CD4-positive, alpha-beta memory T cell (primary cell): ENCODE measurements at regions not wholly inside any gene's neighbourhood (a gene's known extent, or its start where the extent isn't known, plus 50 kb on each side); places are given as distances from the start of the nearest gene placed in this dataset.

Experiments used
- CTCF ChIA-PET: fragments of 350-600 bp; sonication (Branson Sonifier 250); formaldehyde crosslinking; loops from one replicate; lab custom pipeline; 2021; ENCODE audit warnings: inconsistent platforms; ENCODE audit not compliant: partially characterized antibody; lab: Charles Lee
- POLR2A ChIA-PET: fragments of 350-600 bp; sonication (Branson Sonifier 250); formaldehyde crosslinking; loops from one replicate; lab custom pipeline; 2021; ENCODE audit not compliant: partially characterized antibody; lab: Charles Lee
- DNase-seq, 5 donors: peaks; one replicate each; pipeline versions ENCODE4 v3.0.0 to v3.0.0-alpha.2; 2020 to 2022; ENCODE audit warnings: mixed read lengths in 1 of 5
- H3K27ac ChIP-seq: one replicate; pipeline ENCODE4 v1.7.0; 2013; ENCODE audit warnings: low read depth, low read length
- H3K27me3 ChIP-seq: 2 replicates; pipeline ENCODE4 v1.7.0; 2013; ENCODE audit warnings: mild to moderate bottlenecking, low read length, moderate library complexity; ENCODE audit not compliant: insufficient read depth
- H3K36me3 ChIP-seq: 2 replicates; pipeline ENCODE4 v1.7.0; 2013; ENCODE audit warnings: mild to moderate bottlenecking, low read length, moderate library complexity; ENCODE audit not compliant: insufficient read depth
- H3K4me1 ChIP-seq: 2 replicates; pipeline ENCODE4 v1.7.0; 2013; ENCODE audit warnings: mild to moderate bottlenecking, low read length, moderate library complexity; ENCODE audit not compliant: insufficient read depth
- H3K4me3 ChIP-seq, 2 donors: one replicate each; pipeline ENCODE4 v1.7.0; 2013; ENCODE audit warnings: low read length in 2 of 2, mild to moderate bottlenecking in 1 of 2
- H3K9me3 ChIP-seq, 2 donors: one replicate each; pipeline ENCODE4 v1.7.0; 2013; ENCODE audit warnings: low read length in 2 of 2, control low read depth in 1 of 2; ENCODE audit not compliant: control insufficient read depth in 1 of 2
- H3K27ac Mint-ChIP-seq, 7 donors: one replicate each; pipeline ENCODE4 v1.8.0; 2020 to 2021; ENCODE audit warnings: mixed read lengths in 7 of 7, mild to moderate bottlenecking in 6 of 7, inconsistent platforms in 3 of 7, moderate library complexity in 3 of 7
- H3K27me3 Mint-ChIP-seq, 2 donors: one replicate each; pipeline ENCODE4 v1.8.0; 2020 to 2021; ENCODE audit warnings: mixed read lengths in 2 of 2
- H3K36me3 Mint-ChIP-seq, 2 donors: one replicate each; pipeline ENCODE4 v1.8.0; 2020 to 2021; ENCODE audit warnings: mixed read lengths in 2 of 2, inconsistent platforms in 1 of 2, mild to moderate bottlenecking in 1 of 2
- H3K4me1 Mint-ChIP-seq, 4 donors: one replicate each; pipeline ENCODE4 v1.8.0; 2020 to 2021; ENCODE audit warnings: mixed read lengths in 4 of 4, mild to moderate bottlenecking in 1 of 4
- H3K4me3 Mint-ChIP-seq, 8 donors: one replicate each; pipeline ENCODE4 v1.8.0; 2020 to 2021; ENCODE audit warnings: mixed read lengths in 8 of 8, mild to moderate bottlenecking in 7 of 8, moderate library complexity in 6 of 8, inconsistent platforms in 3 of 8
- H3K9me3 Mint-ChIP-seq, 8 donors: one replicate each; pipeline ENCODE4 v1.8.0; 2020 to 2021; ENCODE audit warnings: mixed read lengths in 8 of 8, mild to moderate bottlenecking in 5 of 8, inconsistent platforms in 3 of 8, moderate library complexity in 1 of 8
- intact Hi-C: fragments of 100-400 bp; cut with micrococcal nuclease; formaldehyde crosslinking; loops from one replicate; pipeline ENCODE4 v1.15.1; 2023

DNA sequence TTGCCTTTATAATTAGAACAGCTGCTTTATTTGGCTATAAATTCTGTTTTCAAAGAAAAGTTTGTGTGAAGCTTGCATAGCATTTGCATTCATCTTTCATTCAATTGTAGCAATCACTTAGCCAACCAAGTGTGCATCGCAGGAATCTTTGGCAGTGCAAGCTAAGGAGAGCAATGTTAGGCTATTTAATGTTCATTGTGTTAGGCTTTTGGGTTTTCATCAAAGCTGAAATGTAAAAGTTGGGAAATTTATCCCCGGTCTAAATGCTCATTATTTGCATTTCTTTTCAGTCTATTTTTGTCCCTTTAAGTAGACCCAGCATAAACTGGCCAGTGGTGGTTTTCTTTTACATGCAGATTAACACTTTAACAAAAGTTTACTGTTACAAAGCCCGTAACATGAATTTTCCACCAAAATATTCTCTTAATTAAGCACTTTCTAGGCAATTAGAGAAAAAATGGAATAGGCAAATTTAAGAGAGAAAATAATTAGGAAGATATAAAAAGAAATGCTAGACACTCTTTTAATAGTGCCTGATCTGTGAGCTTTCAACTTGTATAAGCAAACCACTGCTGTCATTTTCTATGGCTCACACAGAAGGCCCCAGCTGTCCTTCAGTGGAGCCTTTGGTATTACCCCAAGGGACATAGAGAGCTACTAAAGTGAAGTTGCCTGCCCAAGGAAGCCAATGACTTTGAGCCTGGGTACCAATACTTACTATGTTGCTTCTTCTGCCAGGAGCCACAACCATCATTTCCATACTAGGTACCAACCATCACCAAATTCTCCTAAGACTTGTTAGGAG is 898.9 kb upstream of the SEL1L start:
- Mint-ChIP-seq H3K9me3 (peaks cover 0 to 28% (median 16%) of the 10 kb centered on the region in 8 donors), H3K4me3 (no peak overlapping the region), H3K4me1 (no peaks in the 10 kb centered on the region), H3K27me3 (no peaks in the 10 kb centered on the region), H3K36me3 (no peaks in the 10 kb centered on the region), H3K27ac (no peak overlapping the region)
- intact Hi-C loops, result no loop called here
- no peaks in the 10 kb centered on the region for H3K27me3 ChIP-seq
- H3K36me3 ChIP-seq, result no peaks in the 10 kb centered on the region
- no peaks in the 10 kb centered on the region for H3K4me1 ChIP-seq
- no peaks in the 10 kb centered on the region for H3K9me3 ChIP-seq
- no peak overlapping the region for H3K4me3 ChIP-seq
- POLR2A ChIA-PET, result no interaction called here
- CTCF ChIA-PET, result no interaction called here
- DNase-seq, result no peak
- no peak overlapping the region for H3K27ac ChIP-seq

DNA sequence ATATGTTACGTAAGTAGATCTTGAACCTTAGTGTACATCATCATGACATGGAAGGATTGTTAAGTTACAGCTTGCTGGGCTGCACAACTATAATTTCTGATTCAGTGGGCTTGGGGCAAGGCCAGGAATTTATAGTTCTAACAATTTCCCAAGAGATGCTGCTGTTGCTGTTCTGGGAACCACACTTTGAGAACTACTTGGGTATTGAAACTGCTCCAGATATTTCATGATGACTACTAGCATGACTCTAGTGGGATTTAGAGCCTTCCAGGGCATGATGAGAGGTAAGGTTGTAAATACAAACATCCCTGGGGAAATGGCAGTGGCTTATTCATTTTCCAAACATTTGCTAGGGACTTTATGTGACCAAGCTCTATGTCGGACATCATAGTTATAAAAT is 904.8 kb upstream of the SEL1L start:
- no peak overlapping the region for H3K4me3 ChIP-seq
- no peaks in the 10 kb centered on the region for H3K27me3 Mint-ChIP-seq
- no peaks in the 10 kb centered on the region for H3K4me1 ChIP-seq
- CTCF ChIA-PET, result no interaction called here
- H3K4me1 Mint-ChIP-seq, result no peaks in the 10 kb centered on the region
- intact Hi-C loops, result no loop called here
- H3K27ac Mint-ChIP-seq, result no peak overlapping the region
- H3K36me3 Mint-ChIP-seq, result no peaks in the 10 kb centered on the region
- no peak for DNase-seq
- peaks cover 3 to 17% (median 7%) of the 10 kb centered on the region in 8 donors for H3K9me3 Mint-ChIP-seq
- H3K36me3 ChIP-seq, result no peaks in the 10 kb centered on the region
- POLR2A ChIA-PET, result no interaction called here
- H3K4me3 Mint-ChIP-seq, result no peak overlapping the region
- no peaks in the 10 kb centered on the region for H3K27me3 ChIP-seq
- H3K9me3 ChIP-seq, result no peaks in the 10 kb centered on the region
- H3K27ac ChIP-seq, result no peak overlapping the region

DNA sequence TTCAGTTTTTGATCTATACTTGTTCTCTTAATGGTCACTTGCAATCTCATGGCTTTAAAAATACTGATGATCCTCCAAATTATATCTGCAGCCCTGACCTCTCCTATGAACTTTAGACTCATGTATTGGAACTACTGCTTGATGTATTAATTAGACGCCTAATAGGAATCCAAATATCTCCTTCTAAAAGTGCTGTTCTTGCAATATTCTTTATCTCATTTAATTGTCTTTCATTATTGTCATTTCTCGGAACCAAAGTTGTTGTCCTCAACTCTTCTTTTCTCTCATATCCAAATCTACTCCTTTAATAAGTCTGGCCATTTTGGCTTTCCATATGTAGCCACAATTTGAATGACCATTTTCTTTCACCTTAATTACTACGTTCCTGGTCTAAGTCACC is 907.6 kb upstream of the SEL1L start:
- H3K4me3 Mint-ChIP-seq, result no peak overlapping the region
- no peak for DNase-seq
- ChIA-PET POLR2A (no interaction called here), CTCF (no interaction called here)
- no peaks in the 10 kb centered on the region for H3K27me3 Mint-ChIP-seq
- no peak overlapping the region for H3K4me3 ChIP-seq
- peaks cover 0 to 14% (median 5%) of the 10 kb centered on the region in 8 donors for H3K9me3 Mint-ChIP-seq
- intact Hi-C loops, result no loop called here
- H3K4me1 ChIP-seq, result no peaks in the 10 kb centered on the region
- H3K4me1 Mint-ChIP-seq, result no peaks in the 10 kb centered on the region
- H3K36me3 Mint-ChIP-seq, result no peaks in the 10 kb centered on the region
- H3K9me3 ChIP-seq, result no peaks in the 10 kb centered on the region
- no peaks in the 10 kb centered on the region for H3K27me3 ChIP-seq
- no peaks in the 10 kb centered on the region for H3K36me3 ChIP-seq
- no peak overlapping the region for H3K27ac ChIP-seq
- H3K27ac Mint-ChIP-seq, result no peak overlapping the region

DNA sequence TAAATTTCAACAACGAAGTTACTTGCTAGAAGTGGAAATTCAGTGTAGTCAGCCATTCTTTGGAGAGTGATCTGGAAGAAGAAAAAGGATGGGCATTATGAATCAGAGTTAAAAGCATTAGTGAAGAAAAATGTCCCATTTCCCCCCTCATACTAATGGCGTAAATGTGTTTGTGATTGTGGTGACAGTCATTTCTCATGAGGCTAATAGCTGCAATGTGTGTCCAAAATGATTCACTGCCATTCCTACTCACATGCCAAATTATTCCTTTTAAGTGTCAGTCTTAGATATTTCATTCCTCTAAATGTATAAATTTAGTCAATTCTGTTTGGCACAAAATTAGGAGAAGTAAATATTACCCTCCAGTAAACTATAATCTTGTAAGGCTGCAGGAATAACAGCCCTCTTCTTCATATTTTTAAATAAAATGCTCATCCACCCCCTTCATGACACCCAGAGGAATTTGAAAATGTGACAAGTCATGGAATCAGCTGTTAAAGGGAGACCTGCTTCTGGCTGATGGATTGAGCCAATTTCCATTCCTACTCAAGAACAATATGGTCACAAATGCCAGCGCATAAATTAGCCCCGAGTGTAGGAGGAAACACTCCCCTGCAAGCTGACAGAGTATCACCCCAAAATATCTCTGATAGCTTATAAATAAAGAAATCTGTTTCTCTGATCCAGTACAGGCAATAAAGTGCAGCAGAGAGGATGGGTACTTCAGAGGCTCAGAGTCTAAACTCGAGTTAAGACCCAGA is 912.3 kb upstream of the SEL1L start:
- no peaks in the 10 kb centered on the region for H3K36me3 Mint-ChIP-seq
- CTCF ChIA-PET, result no interaction called here
- intact Hi-C loops, result no loop called here
- Histone ChIP-seq H3K4me3 (no peak overlapping the region), H3K27me3 (no peaks in the 10 kb centered on the region), H3K27ac (no peak overlapping the region), H3K9me3 (no peaks in the 10 kb centered on the region), H3K36me3 (no peaks in the 10 kb centered on the region), H3K4me1 (no peaks in the 10 kb centered on the region)
- DNase-seq, result no peak
- POLR2A ChIA-PET, result no interaction called here
- H3K27ac Mint-ChIP-seq, result no peak overlapping the region
- no peaks in the 10 kb centered on the region for H3K27me3 Mint-ChIP-seq
- no peaks in the 10 kb centered on the region for H3K4me1 Mint-ChIP-seq
- no peak overlapping the region for H3K4me3 Mint-ChIP-seq
- H3K9me3 Mint-ChIP-seq, result peaks cover 0 to 17% (median 5%) of the 10 kb centered on the region in 8 donors

DNA sequence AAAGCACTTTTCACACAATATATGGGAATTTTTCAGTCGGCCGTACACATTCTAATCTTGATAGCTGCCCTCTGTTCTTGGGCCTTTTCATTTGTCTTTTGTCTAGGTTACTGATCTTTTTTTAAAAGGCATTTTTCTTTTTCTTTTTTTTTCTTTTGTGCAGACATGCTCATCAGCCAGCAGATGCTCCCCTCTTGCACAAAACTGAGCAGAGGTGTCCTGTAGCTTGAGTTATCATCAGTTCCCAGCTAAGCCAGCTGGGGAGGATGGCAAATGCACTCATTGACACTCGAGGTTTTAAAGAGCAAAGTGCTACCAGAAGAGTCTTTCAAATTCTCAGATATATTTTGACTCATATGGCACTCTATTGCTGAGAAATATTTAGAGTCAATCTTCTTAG is 913.9 kb upstream of the SEL1L start:
- H3K4me3 ChIP-seq, result no peak overlapping the region
- no peaks in the 10 kb centered on the region for H3K27me3 ChIP-seq
- Mint-ChIP-seq H3K36me3 (no peaks in the 10 kb centered on the region), H3K9me3 (peaks cover 0 to 11% (median 5%) of the 10 kb centered on the region in 8 donors), H3K4me1 (no peaks in the 10 kb centered on the region), H3K4me3 (no peak overlapping the region), H3K27me3 (no peaks in the 10 kb centered on the region), H3K27ac (no peak overlapping the region)
- H3K4me1 ChIP-seq, result no peaks in the 10 kb centered on the region
- POLR2A ChIA-PET, result no interaction called here
- DNase-seq, result no peak
- H3K36me3 ChIP-seq, result no peaks in the 10 kb centered on the region
- no peaks in the 10 kb centered on the region for H3K9me3 ChIP-seq
- CTCF ChIA-PET, result no interaction called here
- H3K27ac ChIP-seq, result no peak overlapping the region
- intact Hi-C loops, result no loop called here

DNA sequence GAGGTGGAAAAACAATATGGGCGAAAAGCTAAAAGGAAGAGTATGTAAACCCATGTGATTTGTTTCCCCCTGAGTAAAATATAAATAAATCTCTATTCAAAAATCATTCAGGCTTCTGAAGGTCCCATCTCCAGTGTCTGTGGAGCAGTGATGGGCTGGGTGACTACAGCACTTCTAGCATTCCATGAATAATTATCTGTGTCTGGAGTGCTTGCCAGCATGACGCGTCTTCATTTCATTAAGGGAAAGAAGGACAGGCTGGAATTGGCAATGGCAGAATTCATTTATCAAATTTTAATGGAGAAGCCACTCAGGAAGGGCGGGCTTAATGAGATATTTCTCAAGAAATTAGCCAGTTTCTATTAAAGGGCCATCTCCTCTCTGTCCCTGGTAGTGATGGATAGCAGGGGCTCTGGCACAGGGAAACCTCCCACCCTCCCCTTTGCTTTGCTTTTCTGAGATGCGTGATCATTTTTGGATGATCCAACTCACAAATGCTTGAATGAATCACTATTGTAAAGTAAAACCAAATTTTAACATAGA is 916.3 kb upstream of the SEL1L start:
- no peak for DNase-seq
- H3K36me3 ChIP-seq, result no peaks in the 10 kb centered on the region
- Mint-ChIP-seq H3K4me3 (no peak overlapping the region), H3K27me3 (no peaks in the 10 kb centered on the region), H3K4me1 (no peaks in the 10 kb centered on the region), H3K27ac (no peak overlapping the region), H3K9me3 (peaks cover 0 to 12% (median 8%) of the 10 kb centered on the region in 8 donors), H3K36me3 (peaks cover 0 to 1% of the 10 kb centered on the region in 2 donors)
- intact Hi-C loops, result no loop called here
- POLR2A ChIA-PET, result no interaction called here
- CTCF ChIA-PET, result no interaction called here
- no peak overlapping the region for H3K4me3 ChIP-seq
- H3K9me3 ChIP-seq, result no peaks in the 10 kb centered on the region
- H3K27ac ChIP-seq, result no peak overlapping the region
- no peaks in the 10 kb centered on the region for H3K4me1 ChIP-seq
- no peaks in the 10 kb centered on the region for H3K27me3 ChIP-seq

DNA sequence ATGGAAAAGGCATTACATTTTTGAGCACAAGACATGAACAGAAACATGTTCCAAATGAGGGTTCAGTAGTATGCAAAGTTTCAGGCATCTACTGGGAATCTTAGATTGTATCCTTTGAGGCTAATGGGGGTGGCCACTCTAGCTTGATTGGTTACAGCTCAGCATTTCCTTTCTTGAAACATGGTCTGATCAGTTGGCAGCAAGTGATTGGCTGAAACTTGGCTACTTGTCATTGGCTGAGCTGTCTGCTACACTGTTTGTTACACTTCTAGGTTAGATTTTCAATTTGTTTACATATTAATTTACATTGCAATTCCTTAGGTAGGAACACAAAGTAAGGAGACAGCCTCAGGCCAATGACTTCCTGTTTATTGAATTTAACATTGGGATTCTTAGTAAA is 918.0 kb upstream of the SEL1L start:
- Mint-ChIP-seq H3K36me3 (peaks cover 0 to 1% of the 10 kb centered on the region in 2 donors), H3K27me3 (no peaks in the 10 kb centered on the region), H3K27ac (no peak overlapping the region), H3K9me3 (peaks cover 0 to 15% (median 9%) of the 10 kb centered on the region in 8 donors), H3K4me1 (no peaks in the 10 kb centered on the region), H3K4me3 (no peak overlapping the region)
- H3K9me3 ChIP-seq, result no peaks in the 10 kb centered on the region
- intact Hi-C loops, result no loop called here
- H3K4me3 ChIP-seq, result no peak overlapping the region
- H3K27ac ChIP-seq, result no peak overlapping the region
- no peaks in the 10 kb centered on the region for H3K36me3 ChIP-seq
- no peaks in the 10 kb centered on the region for H3K4me1 ChIP-seq
- ChIA-PET POLR2A (no interaction called here), CTCF (no interaction called here)
- no peak for DNase-seq
- no peaks in the 10 kb centered on the region for H3K27me3 ChIP-seq
